Sigmoid colon (tissue), 6 donors: ENCODE measurements at regions not wholly inside any gene's neighbourhood (a gene's known extent, or its start where the extent isn't known, plus 50 kb on each side); places are given as distances from the start of the nearest gene placed in this dataset.
"Not testable (repeated sequence)": the region's sequence is repeated elsewhere in the genome, so short reads cannot be mapped to it uniquely, and the experiment has no call there.

ENCODE experiments used
- DNase-seq: peaks from one replicate; pipeline ENCODE4 v3.0.0-alpha.2; 2019
- H3K27ac ChIP-seq, 4 donors: fragments of 200-600 bp; sonication (generic); one replicate each; pipeline ENCODE4 v1.5.1; 2016 to 2019; ENCODE audit warnings: mild to moderate bottlenecking in 1 of 4
- H3K27me3 ChIP-seq, 3 donors: fragments of 200-600 bp; sonication (generic); one replicate each; pipeline ENCODE4 v1.5.1; 2019; ENCODE audit warnings: mild to moderate bottlenecking in 1 of 3
- H3K36me3 ChIP-seq, 4 donors: fragments of 200-600 bp; sonication (generic); one replicate each; pipeline ENCODE4 v1.5.1; 2016 to 2019
- H3K4me1 ChIP-seq, 4 donors: fragments of 200-600 bp; sonication (generic); one replicate each; pipeline ENCODE4 v1.5.1; 2017 to 2019
- H3K4me3 ChIP-seq, 4 donors: fragments of 200-600 bp; sonication (generic); one replicate each; pipeline ENCODE4 v1.5.1; 2017 to 2019; ENCODE audit warnings: mild to moderate bottlenecking in 2 of 4, moderate library complexity in 1 of 4
- H3K9me3 ChIP-seq, 4 donors: fragments of 200-600 bp in 3 of 4; sonication (generic) in 3 of 4; one replicate each; pipeline versions ENCODE4 v1.5.1 to v1.6.1; 2013 to 2019
- CTCF ChIP-seq, 4 experiments: fragments of 450-650 bp in 3 of 4; fragments of 200-600 bp in 1 of 4; IDR thresholded peaks; one replicate each; pipeline ENCODE4 v1.5.1; 2016 to 2019; ENCODE audit warnings: antibody characterized with exemption in 4 of 4, mild to moderate bottlenecking in 3 of 4, moderate library complexity in 2 of 4
- EP300 ChIP-seq, 4 donors: sonication (generic); formaldehyde crosslinking; IDR thresholded peaks; one replicate each; pipeline ENCODE4 v1.6.1; 2017; ENCODE audit warnings: antibody characterized with exemption in 4 of 4
- POLR2A ChIP-seq, 2 donors: fragments of 450-650 bp; IDR thresholded peaks; one replicate each; pipeline ENCODE4 v1.6.1; 2016; ENCODE audit warnings: antibody characterized with exemption in 2 of 2, mild to moderate bottlenecking in 2 of 2, moderate library complexity in 2 of 2
- POLR2AphosphoS5 ChIP-seq, 4 donors: sonication (generic); formaldehyde crosslinking; IDR thresholded peaks; one replicate each; pipeline ENCODE4 v1.6.1; 2017; ENCODE audit warnings: antibody characterized with exemption in 4 of 4
- WGBS, 2 donors: extraction: QIAGEN DNeasy Blood & Tissue Kit; methylation state at CpG; one replicate each; pipeline ENCODE4 v1.1.7; 2013; 5-methylcytosine and 5-hydroxymethylcytosine counted together
- intact Hi-C: fragments of 100-400 bp; cut with DNase I; formaldehyde crosslinking; loops from one replicate; pipeline ENCODE4 v1.15.1; 2023
- donor health status: healthy with polysubstance abuse.
- donor health status: healthy.

GRCh38 chr16:49956915-49957314 lies 68.1 kb upstream of the CNEP1R1 start:
- no peak for DNase-seq
- no peaks in the 10 kb centered on the region for H3K9me3 ChIP-seq
- TF ChIP-seq EP300 (IDR thresholded peaks at IDR 0.05) (no peak), POLR2A (IDR thresholded peaks at IDR 0.05) (no peak), POLR2AphosphoS5 (IDR thresholded peaks at IDR 0.05) (no peak), CTCF (IDR thresholded peaks at IDR 0.05) (no peak)
- peaks cover 0 to 21% (median 9%) of the 10 kb centered on the region in 4 donors for H3K4me1 ChIP-seq
- H3K27ac ChIP-seq: no peak overlapping the region
- 80 to 98% methylated on average over 4 of the region's 4 CpGs for WGBS, 2 donors
- intact Hi-C loops: no loop called here
- H3K36me3 ChIP-seq: no peaks in the 10 kb centered on the region
- no peaks in the 10 kb centered on the region for H3K27me3 ChIP-seq
- no peak overlapping the region for H3K4me3 ChIP-seq

DNA sequence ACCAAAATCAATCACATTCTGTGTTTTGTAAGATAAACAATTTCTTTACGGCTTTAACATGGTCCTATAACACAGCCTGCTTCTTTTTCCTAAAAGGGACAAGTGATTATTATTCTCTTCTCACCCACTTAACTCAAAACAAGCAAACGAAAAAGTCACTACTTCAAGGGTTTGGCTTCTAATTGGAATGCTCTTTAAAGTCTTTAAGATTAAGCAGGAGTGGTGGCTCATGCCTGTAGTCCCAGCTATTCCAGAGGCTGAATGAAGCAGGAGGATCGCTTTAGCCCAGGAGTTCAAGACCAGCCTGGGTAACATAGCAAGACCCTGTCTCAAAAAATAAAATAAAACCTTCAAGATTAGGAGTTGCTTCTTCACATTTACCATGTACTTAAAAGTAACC lies 66.6 kb upstream of the CNEP1R1 start:
- Histone ChIP-seq H3K27ac (no peak overlapping the region), H3K4me3 (no peak overlapping the region), H3K4me1 (peaks cover 0 to 21% (median 9%) of the 10 kb centered on the region in 4 donors), H3K27me3 (no peaks in the 10 kb centered on the region), H3K9me3 (no peaks in the 10 kb centered on the region), H3K36me3 (no peaks in the 10 kb centered on the region)
- TF ChIP-seq CTCF (IDR thresholded peaks at IDR 0.05) (no peak), POLR2A (IDR thresholded peaks at IDR 0.05) (no peak), POLR2AphosphoS5 (IDR thresholded peaks at IDR 0.05) (no peak), EP300 (IDR thresholded peaks at IDR 0.05) (no peak)
- no peak for DNase-seq
- intact Hi-C loops: no loop called here
- 63 to 72% methylated on average over 3 of the region's 3 CpGs for WGBS, 2 donors

DNA sequence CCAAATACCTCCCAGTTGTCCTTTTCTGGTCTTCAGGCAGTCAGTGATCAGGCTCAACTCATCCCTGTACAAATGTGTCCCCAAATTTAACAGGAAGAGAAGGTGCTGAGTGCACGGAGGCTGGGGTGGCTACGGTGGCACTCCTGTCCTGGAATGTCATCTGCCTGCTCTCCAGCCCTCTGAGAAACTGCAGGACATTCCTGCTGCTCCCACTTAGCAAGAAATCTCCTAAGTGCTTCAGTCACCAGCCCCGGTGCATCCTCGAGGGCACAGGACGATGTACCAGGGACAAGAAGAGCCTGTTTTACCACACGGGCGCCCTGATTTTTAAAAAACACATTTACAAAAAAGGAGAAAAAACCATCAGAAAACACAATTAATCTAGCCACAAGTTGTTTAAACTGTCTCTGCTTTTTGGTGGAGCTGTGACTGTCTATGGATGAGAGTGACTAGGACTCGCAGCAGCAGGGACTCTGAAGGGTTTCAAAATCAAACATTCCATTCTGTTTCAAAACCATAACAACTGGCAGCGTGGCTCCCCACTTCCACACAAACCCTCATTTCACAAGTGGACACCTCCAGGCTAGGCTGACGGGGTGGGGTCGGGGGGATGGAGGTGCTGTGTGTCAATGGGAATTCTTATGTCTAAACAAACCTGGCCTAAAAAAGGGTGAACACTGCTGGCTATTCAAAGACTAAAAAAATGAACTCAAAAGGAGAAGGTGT lies 65.3 kb upstream of the CNEP1R1 start:
- WGBS, 2 donors: 89 to 90% methylated on average over 11 of the region's 11 CpGs
- Histone ChIP-seq H3K36me3 (no peaks in the 10 kb centered on the region), H3K27me3 (no peaks in the 10 kb centered on the region), H3K27ac (no peak overlapping the region), H3K4me1 (peaks cover 0 to 21% (median 9%) of the 10 kb centered on the region in 4 donors), H3K9me3 (no peaks in the 10 kb centered on the region), H3K4me3 (no peak overlapping the region)
- DNase-seq: no peak
- TF ChIP-seq CTCF (IDR thresholded peaks at IDR 0.05) (no peak), POLR2A (IDR thresholded peaks at IDR 0.05) (no peak), EP300 (IDR thresholded peaks at IDR 0.05) (no peak), POLR2AphosphoS5 (IDR thresholded peaks at IDR 0.05) (no peak)
- intact Hi-C loops: no loop called here

- H3K4me1 ChIP-seq: peaks cover 0 to 21% (median 9%) of the 10 kb centered on the region in 4 donors
- H3K27ac ChIP-seq: peak overlapping the region in 1 of 4 donors; percentile 5
- DNase-seq: no peak
- no peaks in the 10 kb centered on the region for H3K36me3 ChIP-seq
- H3K4me3 ChIP-seq: no peak overlapping the region
- TF ChIP-seq CTCF (IDR thresholded peaks at IDR 0.05): no peak
- no peak for TF ChIP-seq POLR2AphosphoS5 (IDR thresholded peaks at IDR 0.05)
- no peak for TF ChIP-seq POLR2A (IDR thresholded peaks at IDR 0.05)
- TF ChIP-seq EP300 (IDR thresholded peaks at IDR 0.05): no peak
- 69 to 72% methylated on average over 3 of the region's 3 CpGs for WGBS, 2 donors
- H3K9me3 ChIP-seq: no peaks in the 10 kb centered on the region
- H3K27me3 ChIP-seq: peaks cover 0 to 4% (median 0%) of the 10 kb centered on the region in 3 donors
- intact Hi-C loops: no loop called here
Measured at GRCh38 chr16:49961089-49961488, 63.9 kb upstream of the CNEP1R1 start.

DNA sequence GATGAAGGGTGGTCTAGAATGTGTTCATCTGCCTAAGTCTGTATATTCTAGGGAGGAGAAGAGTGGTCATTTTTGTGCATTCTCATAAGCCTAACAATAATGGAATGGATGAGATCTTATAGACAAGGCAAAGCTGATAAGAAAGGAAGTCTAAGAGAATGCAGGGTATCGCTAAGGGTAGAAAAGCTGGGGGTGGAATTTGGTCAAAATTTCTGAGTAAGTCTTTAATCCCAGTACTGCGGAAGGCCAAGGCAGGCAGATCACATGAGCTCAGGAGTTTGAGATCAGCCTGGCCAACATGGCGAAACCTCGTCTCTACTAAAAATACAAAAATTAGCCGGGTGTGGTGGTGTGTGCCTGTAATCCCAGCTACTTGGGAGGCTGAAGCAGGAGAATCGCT lies 62.5 kb upstream of the CNEP1R1 start:
- Histone ChIP-seq H3K4me1 (peaks cover 0 to 21% (median 9%) of the 10 kb centered on the region in 4 donors), H3K27me3 (peaks cover 0 to 14% (median 0%) of the 10 kb centered on the region in 3 donors)
- 95 to 98% methylated on average over 6 of the region's 6 CpGs for WGBS, 2 donors
- intact Hi-C loops, H3K36me3 ChIP-seq, H3K27ac ChIP-seq, H3K9me3 ChIP-seq, DNase-seq, H3K4me3 ChIP-seq: not testable (repeated sequence)
